ENCODE measurements at regions not wholly inside any gene's neighbourhood (a gene's known extent, or its start where the extent isn't known, plus 50 kb on each side); places are given as distances from the start of the nearest gene placed in this dataset.

GRCh38 chr11:101326141-101326540 is 196.5 kb upstream of the PGR start:
- Histone ChIP-seq H3K36me3 (replicated peaks; ENCODE audit: insufficient read depth, low read length) (no peaks in the 10 kb centered on the region), H3K4me2 (ENCODE audit: low read depth, low read length) (no peak overlapping the region), H3K4me3 (ENCODE audit: low read length) (no peak overlapping the region), H3K9me2 (replicated peaks; ENCODE audit: insufficient read depth, low read length) (no peaks in the 10 kb centered on the region), H2AFZ (ENCODE audit: low read length) (no peak overlapping the region), H3K79me2 (ENCODE audit: low read length) (no peaks in the 10 kb centered on the region), H3F3A (ENCODE audit: insufficient read depth, low read length) (no peaks in the 10 kb centered on the region), H3K27ac (ENCODE audit: low read length) (no peak overlapping the region), H3K9me3 (replicated peaks; ENCODE audit: insufficient read depth, low read length) (no peaks in the 10 kb centered on the region), H4K20me1 (ENCODE audit: insufficient read depth, low read length) (no peaks in the 10 kb centered on the region), H3K4me1 (ENCODE audit: low read length) (no peaks in the 10 kb centered on the region), H3K9ac (ENCODE audit: low read length) (no peak overlapping the region), H3K27me3 (replicated peaks; ENCODE audit: insufficient read depth, low read length) (no peaks in the 10 kb centered on the region)
- no peak for DNase-seq
- TF ChIP-seq EZH2 (optimal IDR thresholded peaks at IDR 0.05; ENCODE audit: low read depth, low read length) = no peak
- TF ChIP-seq CTCF (IDR thresholded peaks at IDR 0.05; ENCODE audit: low read length) = no peak
- TF ChIP-seq EZH2phosphoT487 (IDR thresholded peaks at IDR 0.05; ENCODE audit: low read length) = no peak

- Histone ChIP-seq H3K9me3 (replicated peaks; ENCODE audit: insufficient read depth, low read length) (no peaks in the 10 kb centered on the region), H3K4me3 (ENCODE audit: low read length) (no peak overlapping the region), H3K9ac (ENCODE audit: low read length) (no peak overlapping the region), H3K4me2 (ENCODE audit: low read depth, low read length) (no peak overlapping the region), H3K36me3 (replicated peaks; ENCODE audit: insufficient read depth, low read length) (no peaks in the 10 kb centered on the region), H4K20me1 (ENCODE audit: insufficient read depth, low read length) (no peaks in the 10 kb centered on the region), H3K27ac (ENCODE audit: low read length) (no peak overlapping the region), H3K9me2 (replicated peaks; ENCODE audit: insufficient read depth, low read length) (no peaks in the 10 kb centered on the region), H3K79me2 (ENCODE audit: low read length) (no peaks in the 10 kb centered on the region), H3K4me1 (ENCODE audit: low read length) (no peaks in the 10 kb centered on the region), H3K27me3 (replicated peaks; ENCODE audit: insufficient read depth, low read length) (no peaks in the 10 kb centered on the region), H2AFZ (ENCODE audit: low read length) (no peak overlapping the region), H3F3A (ENCODE audit: insufficient read depth, low read length) (no peaks in the 10 kb centered on the region)
- DNase-seq = no peak
- TF ChIP-seq EZH2phosphoT487 (IDR thresholded peaks at IDR 0.05; ENCODE audit: low read length) = no peak
- TF ChIP-seq EZH2 (optimal IDR thresholded peaks at IDR 0.05; ENCODE audit: low read depth, low read length) = no peak
- TF ChIP-seq CTCF (IDR thresholded peaks at IDR 0.05; ENCODE audit: low read length) = no peak
Measured at GRCh38 chr11:101323997-101324396, 194.4 kb upstream of the PGR start.

GRCh38 chr11:101321222-101321621 is 191.6 kb upstream of the PGR start:
- no peaks in the 10 kb centered on the region for H3F3A ChIP-seq (ENCODE audit: insufficient read depth, low read length)
- DNase-seq = no peak
- H3K9me2 ChIP-seq (replicated peaks; ENCODE audit: insufficient read depth, low read length) = no peaks in the 10 kb centered on the region
- H2AFZ ChIP-seq (ENCODE audit: low read length) = no peak overlapping the region
- no peak overlapping the region for H3K4me2 ChIP-seq (ENCODE audit: low read depth, low read length)
- H4K20me1 ChIP-seq (ENCODE audit: insufficient read depth, low read length) = no peaks in the 10 kb centered on the region
- no peaks in the 10 kb centered on the region for H3K27me3 ChIP-seq (replicated peaks; ENCODE audit: insufficient read depth, low read length)
- no peaks in the 10 kb centered on the region for H3K36me3 ChIP-seq (replicated peaks; ENCODE audit: insufficient read depth, low read length)
- no peaks in the 10 kb centered on the region for H3K9me3 ChIP-seq (replicated peaks; ENCODE audit: insufficient read depth, low read length)
- no peak for TF ChIP-seq EZH2phosphoT487 (IDR thresholded peaks at IDR 0.05; ENCODE audit: low read length)
- TF ChIP-seq CTCF (IDR thresholded peaks at IDR 0.05; ENCODE audit: low read length) = no peak
- TF ChIP-seq EZH2 (optimal IDR thresholded peaks at IDR 0.05; ENCODE audit: low read depth, low read length) = no peak
- no peaks in the 10 kb centered on the region for H3K79me2 ChIP-seq (ENCODE audit: low read length)
- no peak overlapping the region for H3K27ac ChIP-seq (ENCODE audit: low read length)
- no peak overlapping the region for H3K4me3 ChIP-seq (ENCODE audit: low read length)
- no peaks in the 10 kb centered on the region for H3K4me1 ChIP-seq (ENCODE audit: low read length)
- H3K9ac ChIP-seq (ENCODE audit: low read length) = no peak overlapping the region

All from MM.1S (cell line).